H9 (cell line): ENCODE measurements at regions not wholly inside any gene's neighbourhood (a gene's known extent, or its start where the extent isn't known, plus 50 kb on each side); places are given as distances from the start of the nearest gene placed in this dataset.

Experiments
- DNase-seq: peaks from one replicate; pipeline ENCODE4 v3.0.0-alpha.2; 2017
- H2AFZ ChIP-seq: one replicate; pipeline ENCODE4 v1.6.1; 2013; ENCODE audit warnings: mild to moderate bottlenecking, low read length, control low read depth, moderate library complexity
- H2AK5ac ChIP-seq: 2 replicates; pipeline ENCODE4 v1.6.1; 2013; ENCODE audit warnings: low read length, control low read depth, mixed read lengths; ENCODE audit not compliant: insufficient read length
- H2BK120ac ChIP-seq: one replicate; pipeline ENCODE4 v1.6.1; 2013; ENCODE audit warnings: low read depth, mild to moderate bottlenecking, low read length, control low read depth, inconsistent platforms; ENCODE audit not compliant: poor library complexity, severe bottlenecking
- H2BK12ac ChIP-seq: 2 replicates; pipeline ENCODE4 v1.6.1; 2013; ENCODE audit warnings: low read length, control low read depth, mixed read lengths, low read depth; ENCODE audit not compliant: insufficient read length
- H2BK15ac ChIP-seq: 2 replicates; pipeline ENCODE4 v1.6.1; 2013; ENCODE audit warnings: low read depth, low read length, control low read depth
- H2BK20ac ChIP-seq: one replicate; pipeline ENCODE4 v1.6.1; 2013; ENCODE audit warnings: low read depth, mild to moderate bottlenecking, low read length, control low read depth, inconsistent platforms; ENCODE audit not compliant: poor library complexity, severe bottlenecking
- H2BK5ac ChIP-seq: 2 replicates; pipeline ENCODE4 v1.6.1; 2013; ENCODE audit warnings: low read length, control low read depth, mixed read lengths; ENCODE audit not compliant: insufficient read length
- H3K14ac ChIP-seq: 2 replicates; pipeline ENCODE4 v1.6.1; 2013; ENCODE audit warnings: low read length, control low read depth; ENCODE audit not compliant: insufficient read depth
- H3K18ac ChIP-seq: 2 replicates; pipeline ENCODE4 v1.6.1; 2013; ENCODE audit warnings: low read depth, mild to moderate bottlenecking, mixed read lengths, low read length, control low read depth; ENCODE audit not compliant: insufficient read length
- H3K23ac ChIP-seq: 2 replicates; pipeline ENCODE4 v1.6.1; 2013; ENCODE audit warnings: low read length, control low read depth, mixed read lengths, low read depth; ENCODE audit not compliant: insufficient read length
- H3K23me2 ChIP-seq: 2 replicates; pipeline ENCODE4 v1.6.1; 2013; ENCODE audit warnings: low read depth, mild to moderate bottlenecking, mixed read lengths, low read length, control low read depth; ENCODE audit not compliant: insufficient read length, poor library complexity, severe bottlenecking
- H3K27ac ChIP-seq: 2 replicates; pipeline ENCODE4 v1.5.1; 2013; ENCODE audit warnings: low read length, control low read depth, mixed read lengths, low read depth; ENCODE audit not compliant: insufficient read length
- H3K27me3 ChIP-seq: 2 replicates; pipeline ENCODE4 v1.6.1; 2013; ENCODE audit warnings: low read length, control low read depth, inconsistent platforms; ENCODE audit not compliant: insufficient read depth
- H3K4ac ChIP-seq: 2 replicates; pipeline ENCODE4 v1.6.1; 2013; ENCODE audit warnings: low read depth, mild to moderate bottlenecking, control low read depth, inconsistent platforms, low read length, moderate library complexity
- H3K4me1 ChIP-seq: 2 replicates; pipeline ENCODE4 v1.6.1; 2013; ENCODE audit warnings: low read length, control low read depth, inconsistent platforms; ENCODE audit not compliant: insufficient read depth
- H3K4me2 ChIP-seq: 2 replicates; pipeline ENCODE4 v1.6.1; 2013; ENCODE audit warnings: low read length, control low read depth, mixed read lengths; ENCODE audit not compliant: insufficient read length, insufficient read depth
- H3K56ac ChIP-seq: 2 replicates; pipeline ENCODE4 v1.6.1; 2013; ENCODE audit warnings: low read depth, mild to moderate bottlenecking, mixed read lengths, low read length, control low read depth; ENCODE audit not compliant: insufficient read length
- H3K79me1 ChIP-seq: 2 replicates; pipeline ENCODE4 v1.6.1; 2013; ENCODE audit warnings: low read depth, mild to moderate bottlenecking, moderate library complexity, low read length, control low read depth, inconsistent platforms; ENCODE audit not compliant: insufficient read depth, poor library complexity, severe bottlenecking
- H3K79me2 ChIP-seq: 2 replicates; pipeline ENCODE4 v1.6.1; 2013; ENCODE audit warnings: low read length, control low read depth, inconsistent platforms; ENCODE audit not compliant: insufficient read depth
- H3K9ac ChIP-seq: 2 replicates; pipeline ENCODE4 v1.6.1; 2013; ENCODE audit warnings: low read length, control low read depth, mixed read lengths; ENCODE audit not compliant: insufficient read length; ENCODE audit errors: extremely low read depth
- H3K9me3 ChIP-seq: one replicate; pipeline ENCODE4 v1.6.1; 2013; ENCODE audit warnings: low read depth, low read length, inconsistent platforms; ENCODE audit not compliant: control insufficient read depth
- H3T11ph ChIP-seq: one replicate; pipeline ENCODE4 v1.6.1; 2013; ENCODE audit warnings: mild to moderate bottlenecking, low read length, control low read depth, inconsistent platforms
- H4K20me1 ChIP-seq: one replicate; pipeline ENCODE4 v1.6.1; 2013; ENCODE audit not compliant: control insufficient read depth, insufficient read length, insufficient read depth
- H4K5ac ChIP-seq: 2 replicates; pipeline ENCODE4 v1.6.1; 2013; ENCODE audit warnings: low read depth, mild to moderate bottlenecking, mixed read lengths, low read length, control low read depth; ENCODE audit not compliant: insufficient read length
- H4K8ac ChIP-seq: replicated peaks from 2 replicates; pipeline ENCODE4 v1.6.1; 2013; ENCODE audit warnings: low read length, control low read depth, mixed read lengths, low read depth; ENCODE audit not compliant: insufficient read length
- H4K91ac ChIP-seq: 2 replicates; pipeline ENCODE4 v1.6.1; 2013; ENCODE audit warnings: low read depth, mild to moderate bottlenecking, moderate library complexity, mixed read lengths, low read length, control low read depth; ENCODE audit not compliant: insufficient read length
- H3K27ac Mint-ChIP-seq, 3 experiments: 2 replicates in 2 of 3; 3 replicates in 1 of 3; pipeline ENCODE4 v1.8.0; 2020 to 2021; ENCODE audit warnings: mixed read lengths in 3 of 3, mild to moderate bottlenecking in 1 of 3, moderate library complexity in 1 of 3
- H3K27me3 Mint-ChIP-seq: 2 replicates; pipeline ENCODE4 v1.8.0; 2021; ENCODE audit warnings: low read depth, mild to moderate bottlenecking, moderate library complexity, mixed read lengths
- H3K36me3 Mint-ChIP-seq, 3 experiments: 2 replicates in 2 of 3; 3 replicates in 1 of 3; pipeline ENCODE4 v1.8.0; 2020 to 2021; ENCODE audit warnings: low read depth in 3 of 3, mixed read lengths in 3 of 3; ENCODE audit not compliant: insufficient read depth in 1 of 3
- H3K4me1 Mint-ChIP-seq, 2 experiments: 2 replicates each; pipeline ENCODE4 v1.8.0; 2020; ENCODE audit warnings: mixed read lengths in 2 of 2
- H3K4me3 Mint-ChIP-seq, 2 experiments: 2 replicates in 1 of 2; 3 replicates in 1 of 2; pipeline ENCODE4 v1.8.0; 2020 to 2021; ENCODE audit warnings: mild to moderate bottlenecking in 2 of 2, mixed read lengths in 2 of 2, moderate library complexity in 1 of 2
- H3K9me3 Mint-ChIP-seq, 2 experiments: 2 replicates in 1 of 2; 3 replicates in 1 of 2; pipeline ENCODE4 v1.8.0; 2020; ENCODE audit warnings: mild to moderate bottlenecking in 2 of 2, mixed read lengths in 2 of 2, moderate library complexity in 1 of 2
- CTCF ChIP-seq: fragments of 200-600 bp; sonication (generic); conservative IDR thresholded peaks from 3 replicates; pipeline ENCODE4 v1.8.0; 2021; ENCODE audit warnings: antibody characterized with exemption, mild to moderate bottlenecking
- WGBS: extraction: QIAGEN DNeasy Blood & Tissue Kit; methylation state at CpG from one replicate; pipeline ENCODE4 v1.1.7; 2013; ENCODE audit warnings: missing lambda C conversion rate, low lambda C conversion rate, mixed read lengths; ENCODE audit not compliant: insufficient read length; ENCODE audit errors: extremely low coverage; 5-methylcytosine and 5-hydroxymethylcytosine counted together

DNA sequence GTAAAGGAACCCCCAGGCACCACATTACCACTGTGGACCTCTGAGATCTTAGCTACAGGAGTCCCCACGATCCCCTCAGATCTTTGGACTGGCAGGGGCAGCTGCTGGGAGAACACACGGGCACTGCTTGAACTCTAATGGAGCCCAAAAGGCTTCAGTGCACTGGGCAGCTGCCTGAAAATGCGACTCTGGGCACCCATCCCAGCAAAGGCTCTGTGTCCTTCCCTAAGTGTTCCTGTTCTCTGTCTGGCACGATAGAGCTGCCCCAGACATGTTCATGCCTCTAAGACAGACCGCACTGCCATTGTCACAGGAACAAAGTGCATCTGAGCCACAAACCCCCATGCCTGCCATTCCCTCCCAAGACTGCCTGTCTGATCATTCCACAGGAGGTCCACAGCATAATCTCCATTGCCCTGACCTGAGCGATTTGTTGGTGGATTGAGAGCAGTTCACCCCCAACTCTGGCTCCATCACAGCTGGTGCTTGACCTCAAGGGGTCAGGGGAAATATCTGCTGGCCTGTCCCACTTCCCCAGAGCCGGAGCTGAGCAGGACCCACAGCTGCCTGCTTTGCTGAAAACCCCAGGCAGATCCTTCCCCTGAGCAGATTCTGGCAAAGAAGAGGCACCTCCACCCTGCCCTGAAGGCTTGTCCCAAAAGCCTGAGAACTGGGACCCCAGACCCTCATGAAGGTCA lies 436.0 kb upstream of the INTU start:
- H3K18ac ChIP-seq = no peak overlapping the region
- Mint-ChIP-seq H3K9me3 (peaks cover 0 to 13% of the 10 kb centered on the region in 2 experiments; a peak in 4 of 5 replicates), H3K27me3 (no peaks in the 10 kb centered on the region), H3K36me3 (peaks cover 3 to 17% (median 9%) of the 10 kb centered on the region in 3 experiments; a peak in 5 of 7 replicates), H3K27ac (no peak overlapping the region; a peak in 2 of 7 replicates), H3K4me3 (no peak overlapping the region), H3K4me1 (no peaks in the 10 kb centered on the region)
- no peak overlapping the region for H4K5ac ChIP-seq
- no peak overlapping the region for H2AFZ ChIP-seq
- TF ChIP-seq CTCF = no peak
- H2BK20ac ChIP-seq = no peak overlapping the region
- H3K56ac ChIP-seq = no peak overlapping the region
- no peak overlapping the region for H3K27ac ChIP-seq
- no peak overlapping the region for H4K91ac ChIP-seq
- no peak overlapping the region for H3K4ac ChIP-seq
- H3K9ac ChIP-seq = no peak overlapping the region
- H3K79me2 ChIP-seq = no peaks in the 10 kb centered on the region
- no peak overlapping the region for H3K14ac ChIP-seq
- H2BK15ac ChIP-seq = no peak overlapping the region
- WGBS = no CpG with 5 or more reads among the region's 7 CpGs
- no peak overlapping the region for H2BK5ac ChIP-seq
- H4K8ac ChIP-seq = no peak overlapping the region
- H3K27me3 ChIP-seq = no peaks in the 10 kb centered on the region
- H2BK120ac ChIP-seq = no peak overlapping the region
- H2BK12ac ChIP-seq = no peak overlapping the region
- H3K9me3 ChIP-seq = no peaks in the 10 kb centered on the region
- H3K4me2 ChIP-seq = no peak overlapping the region
- H3K23me2 ChIP-seq = no peaks in the 10 kb centered on the region
- no peak overlapping the region for H3K23ac ChIP-seq
- H3K4me1 ChIP-seq = no peaks in the 10 kb centered on the region
- no peak overlapping the region for H2AK5ac ChIP-seq
- DNase-seq = no peak
- no peak overlapping the region for H3T11ph ChIP-seq
- no peaks in the 10 kb centered on the region for H4K20me1 ChIP-seq
- no peaks in the 10 kb centered on the region for H3K79me1 ChIP-seq
